Erythroblast (primary cell): ENCODE measurements at regions not wholly inside any gene's neighbourhood (a gene's known extent, or its start where the extent isn't known, plus 50 kb on each side); places are given as distances from the start of the nearest gene placed in this dataset.

Experiments
- GATA1 ChIP-seq: IDR thresholded peaks from 2 replicates; pipeline ENCODE4 v1.6.1; 2011; ENCODE audit warnings: low read depth, mild to moderate bottlenecking, control low read depth, low read length, moderate library complexity
- POLR2A ChIP-seq: IDR thresholded peaks from 2 replicates; pipeline ENCODE4 v1.6.1; 2011; ENCODE audit warnings: mild to moderate bottlenecking, low read length

GRCh38 chr6:134739299-134740026 is 210.4 kb downstream of the ALDH8A1 start:
- no peak for TF ChIP-seq POLR2A
- no peak for TF ChIP-seq GATA1
